ENCODE measurements at regions not wholly inside any gene's neighbourhood (a gene's known extent, or its start where the extent isn't known, plus 50 kb on each side); places are given as distances from the start of the nearest gene placed in this dataset.

DNA sequence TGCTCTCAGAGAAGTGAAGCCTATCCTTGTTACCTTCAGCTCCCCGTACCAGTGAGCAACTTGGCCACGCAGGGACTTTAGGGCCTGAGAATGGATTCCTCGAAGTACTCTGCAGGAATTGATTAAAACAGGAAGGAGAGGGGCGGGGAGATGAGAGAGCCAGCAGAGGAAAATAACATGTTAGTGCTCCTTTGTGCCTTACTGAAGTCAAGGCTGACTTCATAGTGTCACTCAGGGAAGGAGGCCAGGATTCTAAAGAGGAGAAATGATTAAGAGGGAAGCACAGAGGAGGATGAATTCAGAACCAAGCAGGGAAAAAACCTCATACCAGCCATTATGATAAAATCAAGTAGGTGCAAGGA lies 195.6 kb upstream of the RHOBTB1 start:
- DNase-seq (ENCODE audit: extremely low read depth, low read depth) = no peak
- TF ChIP-seq, protein P1, sequence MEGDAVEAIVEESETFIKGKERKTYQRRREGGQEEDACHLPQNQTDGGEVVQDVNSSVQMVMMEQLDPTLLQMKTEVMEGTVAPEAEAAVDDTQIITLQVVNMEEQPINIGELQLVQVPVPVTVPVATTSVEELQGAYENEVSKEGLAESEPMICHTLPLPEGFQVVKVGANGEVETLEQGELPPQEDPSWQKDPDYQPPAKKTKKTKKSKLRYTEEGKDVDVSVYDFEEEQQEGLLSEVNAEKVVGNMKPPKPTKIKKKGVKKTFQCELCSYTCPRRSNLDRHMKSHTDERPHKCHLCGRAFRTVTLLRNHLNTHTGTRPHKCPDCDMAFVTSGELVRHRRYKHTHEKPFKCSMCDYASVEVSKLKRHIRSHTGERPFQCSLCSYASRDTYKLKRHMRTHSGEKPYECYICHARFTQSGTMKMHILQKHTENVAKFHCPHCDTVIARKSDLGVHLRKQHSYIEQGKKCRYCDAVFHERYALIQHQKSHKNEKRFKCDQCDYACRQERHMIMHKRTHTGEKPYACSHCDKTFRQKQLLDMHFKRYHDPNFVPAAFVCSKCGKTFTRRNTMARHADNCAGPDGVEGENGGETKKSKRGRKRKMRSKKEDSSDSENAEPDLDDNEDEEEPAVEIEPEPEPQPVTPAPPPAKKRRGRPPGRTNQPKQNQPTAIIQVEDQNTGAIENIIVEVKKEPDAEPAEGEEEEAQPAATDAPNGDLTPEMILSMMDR (IDR thresholded peaks at IDR 0.05; ENCODE audit: low read depth, low read length) = no peak

DNA sequence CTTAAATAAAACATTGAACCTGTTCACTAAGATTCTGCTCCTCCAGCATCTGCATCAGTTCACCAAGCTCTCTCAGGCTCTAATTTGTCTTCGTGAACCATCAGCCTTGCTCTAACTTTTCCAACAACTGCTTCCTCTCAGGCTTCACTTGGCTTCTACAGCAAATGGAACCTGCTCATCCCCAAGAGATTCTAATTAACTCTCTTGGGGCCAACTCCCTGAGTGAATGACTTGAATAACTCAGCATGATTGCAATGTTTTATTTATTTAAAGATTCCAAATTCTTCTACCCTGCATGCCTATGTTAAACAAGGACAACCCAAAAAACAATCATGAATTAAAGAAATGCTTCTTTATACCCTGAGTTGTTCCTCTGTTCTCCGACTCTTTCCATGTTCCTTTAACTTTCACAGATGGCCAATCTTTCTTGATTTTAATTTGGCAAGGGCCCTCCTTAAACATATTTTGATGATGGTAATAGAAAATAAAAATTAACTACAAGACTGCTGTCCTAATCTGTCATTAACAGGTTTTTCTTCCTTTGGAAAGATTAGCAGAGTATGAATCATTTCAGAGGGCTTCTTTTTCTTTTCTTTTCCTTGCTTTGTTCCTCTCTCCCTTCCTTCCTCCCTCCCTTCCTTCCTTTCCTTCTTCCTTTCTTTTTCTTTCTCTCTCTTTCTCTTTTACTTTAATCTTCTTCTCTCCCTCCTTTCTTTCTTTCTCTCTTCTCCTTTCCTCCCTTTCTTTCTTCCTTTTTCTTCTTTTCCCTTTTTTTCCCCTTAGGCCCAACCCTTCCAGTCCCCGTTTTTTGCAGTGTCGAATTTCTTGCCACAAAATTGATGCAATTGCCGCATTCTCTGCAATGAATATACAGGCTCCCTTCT lies 195.0 kb upstream of the RHOBTB1 start:
- no peak for DNase-seq (ENCODE audit: extremely low read depth, low read depth)
- TF ChIP-seq, protein P1 (IDR thresholded peaks at IDR 0.05; ENCODE audit: low read depth, low read length) = no peak

DNA sequence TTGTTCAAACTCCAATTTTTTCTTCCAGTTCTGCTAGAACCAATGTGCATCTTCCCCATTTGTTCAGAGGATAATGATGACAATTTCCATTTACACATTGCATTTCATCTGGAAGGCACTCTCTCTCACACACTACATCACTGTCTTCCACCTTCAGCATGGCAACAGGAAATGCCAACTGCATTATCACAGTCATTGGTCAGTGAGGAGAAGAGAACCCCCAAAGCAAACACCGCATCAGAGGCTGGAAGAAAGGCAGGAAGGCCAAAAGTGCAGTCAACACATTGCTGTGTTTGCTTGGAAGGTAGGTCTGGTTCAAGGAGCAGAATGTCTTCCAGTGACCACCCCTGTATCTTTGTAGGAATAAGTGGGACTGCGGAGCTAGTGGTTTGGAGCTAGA lies 192.2 kb upstream of the RHOBTB1 start:
- no peak for DNase-seq (ENCODE audit: extremely low read depth, low read depth)
- TF ChIP-seq, protein P1 (IDR thresholded peaks at IDR 0.05; ENCODE audit: low read depth, low read length) = no peak

GRCh38 chr10:61135276-61135721 lies 191.3 kb upstream of the RHOBTB1 start:
- TF ChIP-seq, protein P1 (IDR thresholded peaks at IDR 0.05; ENCODE audit: low read depth, low read length) = no peak
- no peak for DNase-seq (ENCODE audit: extremely low read depth, low read depth)

DNA sequence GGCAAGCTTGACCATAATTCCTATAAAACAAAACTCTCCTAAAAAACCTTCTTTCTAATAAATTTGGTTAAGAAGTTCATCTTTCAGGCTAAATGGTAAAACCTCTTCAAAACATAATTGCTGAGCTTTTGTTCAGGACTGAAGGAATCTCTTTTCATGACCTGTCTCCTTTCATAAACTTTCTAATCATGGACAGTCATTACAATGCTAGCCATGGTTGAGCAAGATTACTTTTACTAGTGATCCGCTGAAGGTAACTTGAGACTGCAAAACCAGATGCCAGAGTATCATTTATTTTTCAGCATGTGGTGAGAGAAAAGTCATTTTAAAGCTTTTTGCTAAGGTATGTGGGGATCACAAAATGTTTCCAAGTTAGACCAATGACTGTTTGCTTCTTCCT lies 186.4 kb upstream of the RHOBTB1 start:
- DNase-seq (ENCODE audit: extremely low read depth, low read depth) = no peak
- TF ChIP-seq, protein P1 (IDR thresholded peaks at IDR 0.05; ENCODE audit: low read depth, low read length) = no peak

DNA sequence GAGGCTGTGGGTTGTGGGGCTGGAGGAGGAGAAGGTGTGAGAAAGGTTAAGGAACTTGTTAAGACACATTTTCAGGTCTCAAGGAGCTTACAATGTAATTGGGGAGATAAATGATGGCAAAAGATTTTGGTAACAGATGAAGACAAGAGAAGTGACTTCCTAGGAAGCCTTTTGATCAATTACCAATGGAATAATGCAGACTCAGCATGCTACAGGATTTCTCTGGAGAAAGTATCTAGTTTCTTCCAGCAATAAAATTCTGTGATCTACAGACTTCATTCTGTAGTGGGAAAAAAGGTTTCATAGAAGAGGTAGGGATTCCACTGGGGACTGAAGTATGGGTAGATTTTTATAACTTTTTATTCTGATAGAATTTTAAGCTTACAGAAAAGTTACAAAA lies 184.2 kb upstream of the RHOBTB1 start:
- no peak for DNase-seq (ENCODE audit: extremely low read depth, low read depth)

More for the DNA sequence above, 184.2 kb upstream of the RHOBTB1 start:
- TF ChIP-seq, protein P1 (IDR thresholded peaks at IDR 0.05; ENCODE audit: low read depth, low read length) = no peak
